ENCODE measurements at regions not wholly inside any gene's neighbourhood (a gene's known extent, or its start where the extent isn't known, plus 50 kb on each side); places are given as distances from the start of the nearest gene placed in this dataset.

DNA sequence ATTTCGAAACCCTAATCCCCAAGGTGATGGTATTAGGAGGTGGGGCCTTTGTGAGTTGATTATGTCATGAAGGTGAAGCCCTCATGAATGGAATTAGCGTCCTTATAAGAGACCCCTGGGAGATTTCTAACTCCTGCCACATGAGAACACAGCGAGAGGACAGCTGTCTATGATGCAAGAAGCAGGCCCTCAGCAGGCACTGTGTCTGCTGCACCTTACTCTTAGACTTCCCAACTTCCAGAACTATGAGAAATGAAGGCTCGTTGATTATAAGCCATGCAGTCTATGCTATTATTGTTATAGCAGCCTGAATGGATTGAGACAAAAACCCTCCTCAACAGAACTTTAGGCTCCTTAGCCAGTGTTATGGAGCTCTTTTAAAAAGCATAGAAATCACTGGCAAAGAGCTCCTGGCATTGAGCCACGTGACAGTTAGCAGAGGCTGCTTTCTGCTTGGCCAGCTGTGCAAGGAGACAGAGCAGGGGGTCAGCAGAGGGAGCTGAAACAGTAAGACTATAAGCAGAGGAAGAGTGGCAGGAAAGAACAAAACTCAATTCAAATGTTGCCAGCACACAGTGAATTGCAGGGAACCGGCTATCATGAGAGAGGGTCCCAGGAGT lies 219.2 kb upstream of the FAT1 start:
- no peaks in the 10 kb centered on the region for H3K36me3 ChIP-seq (replicated peaks in 1 of 2; ENCODE audit: insufficient read depth in 1 of 2, low read depth in 2 of 2)
- 37 to 43% methylated on average over 6 of the region's 6 CpGs for WGBS, 2 donors
- TF ChIP-seq POLR2A (IDR thresholded peaks at IDR 0.05): no peak
- TF ChIP-seq, protein P1, sequence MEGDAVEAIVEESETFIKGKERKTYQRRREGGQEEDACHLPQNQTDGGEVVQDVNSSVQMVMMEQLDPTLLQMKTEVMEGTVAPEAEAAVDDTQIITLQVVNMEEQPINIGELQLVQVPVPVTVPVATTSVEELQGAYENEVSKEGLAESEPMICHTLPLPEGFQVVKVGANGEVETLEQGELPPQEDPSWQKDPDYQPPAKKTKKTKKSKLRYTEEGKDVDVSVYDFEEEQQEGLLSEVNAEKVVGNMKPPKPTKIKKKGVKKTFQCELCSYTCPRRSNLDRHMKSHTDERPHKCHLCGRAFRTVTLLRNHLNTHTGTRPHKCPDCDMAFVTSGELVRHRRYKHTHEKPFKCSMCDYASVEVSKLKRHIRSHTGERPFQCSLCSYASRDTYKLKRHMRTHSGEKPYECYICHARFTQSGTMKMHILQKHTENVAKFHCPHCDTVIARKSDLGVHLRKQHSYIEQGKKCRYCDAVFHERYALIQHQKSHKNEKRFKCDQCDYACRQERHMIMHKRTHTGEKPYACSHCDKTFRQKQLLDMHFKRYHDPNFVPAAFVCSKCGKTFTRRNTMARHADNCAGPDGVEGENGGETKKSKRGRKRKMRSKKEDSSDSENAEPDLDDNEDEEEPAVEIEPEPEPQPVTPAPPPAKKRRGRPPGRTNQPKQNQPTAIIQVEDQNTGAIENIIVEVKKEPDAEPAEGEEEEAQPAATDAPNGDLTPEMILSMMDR (IDR thresholded peaks at IDR 0.05): no peak
- peak overlapping the region in 1 of 4 donors; percentile 6 for H3K27ac ChIP-seq
- intact Hi-C loops (cut with DNase I): no loop called here
- peaks cover 33% of the 10 kb centered on the region for H3K4me1 ChIP-seq
- DNase-seq (peak; percentile 42 to 70 (median 52)), ATAC-seq (no peak)
- no peaks in the 10 kb centered on the region for H3K27me3 ChIP-seq
- no peak overlapping the region for H3K4me3 ChIP-seq
- H3K9me3 ChIP-seq: no peaks in the 10 kb centered on the region

GRCh38 chr4:186943411-186943810 lies 219.8 kb upstream of the FAT1 start:
- 78 to 91% methylated on average over 2 of the region's 2 CpGs for WGBS, 2 donors
- TF ChIP-seq, protein P1 (IDR thresholded peaks at IDR 0.05): no peak
- no peak for TF ChIP-seq POLR2A (IDR thresholded peaks at IDR 0.05)
- no peak for ATAC-seq
- Histone ChIP-seq H3K4me3 (no peak overlapping the region), H3K36me3 (replicated peaks in 1 of 2; ENCODE audit: insufficient read depth in 1 of 2, low read depth in 2 of 2) (no peaks in the 10 kb centered on the region), H3K27me3 (no peaks in the 10 kb centered on the region), H3K27ac (peak overlapping the region in 1 of 4 donors; percentile 6), H3K4me1 (peaks cover 38% of the 10 kb centered on the region), H3K9me3 (no peaks in the 10 kb centered on the region)
- intact Hi-C loops (cut with DNase I): no loop called here
- no peak for DNase-seq

- no peak overlapping the region for H3K4me3 ChIP-seq
- no peaks in the 10 kb centered on the region for H3K27me3 ChIP-seq
- WGBS, 2 donors: 34 to 45% methylated on average over 6 of the region's 6 CpGs
- peak overlapping the region in 3 of 4 donors; percentile 77 to 83 (median 79) for H3K27ac ChIP-seq
- DNase-seq (peak; percentile 73 to 83 (median 78)), ATAC-seq (peak; percentile 70)
- H3K9me3 ChIP-seq: no peaks in the 10 kb centered on the region
- no peaks in the 10 kb centered on the region for H3K36me3 ChIP-seq (replicated peaks in 1 of 2; ENCODE audit: insufficient read depth in 1 of 2, low read depth in 2 of 2)
- H3K4me1 ChIP-seq: peaks cover 60% of the 10 kb centered on the region
- TF ChIP-seq POLR2A (IDR thresholded peaks at IDR 0.05): no peak
- TF ChIP-seq, protein P1 (IDR thresholded peaks at IDR 0.05): no peak
- intact Hi-C loops (cut with DNase I): no loop called here
Measured at GRCh38 chr4:186946136-186946535, 222.5 kb upstream of the FAT1 start.

- DNase-seq (peak; percentile 80 to 88 (median 84)), ATAC-seq (peak; percentile 81)
- Histone ChIP-seq H3K4me1 (peaks cover 60% of the 10 kb centered on the region), H3K36me3 (replicated peaks in 1 of 2; ENCODE audit: insufficient read depth in 1 of 2, low read depth in 2 of 2) (no peaks in the 10 kb centered on the region), H3K9me3 (no peaks in the 10 kb centered on the region), H3K4me3 (no peak overlapping the region), H3K27ac (peak overlapping the region; percentile 66 to 83 (median 78)), H3K27me3 (no peaks in the 10 kb centered on the region)
- 30 to 32% methylated on average over 11 of the region's 11 CpGs for WGBS, 2 donors
- intact Hi-C loops (cut with DNase I): no loop called here
- TF ChIP-seq POLR2A (IDR thresholded peaks at IDR 0.05): peak in 2 of 3 donors; percentile 18 to 30
- TF ChIP-seq, protein P1 (IDR thresholded peaks at IDR 0.05): peak in 6 of 7 experiments; percentile 37 to 81 (median 68)
Measured at GRCh38 chr4:186946682-186947294, 223.1 kb upstream of the FAT1 start.

All from body of pancreas (tissue), 4 donors.